Sigmoid colon (tissue), 6 donors: ENCODE measurements at regions not wholly inside any gene's neighbourhood (a gene's known extent, or its start where the extent isn't known, plus 50 kb on each side); places are given as distances from the start of the nearest gene placed in this dataset.

Source experiments
- DNase-seq: peaks from one replicate; pipeline ENCODE4 v3.0.0-alpha.2; 2019
- H3K27ac ChIP-seq, 4 donors: fragments of 200-600 bp; sonication (generic); one replicate each; pipeline ENCODE4 v1.5.1; 2016 to 2019; ENCODE audit warnings: mild to moderate bottlenecking in 1 of 4
- H3K27me3 ChIP-seq, 3 donors: fragments of 200-600 bp; sonication (generic); one replicate each; pipeline ENCODE4 v1.5.1; 2019; ENCODE audit warnings: mild to moderate bottlenecking in 1 of 3
- H3K36me3 ChIP-seq, 4 donors: fragments of 200-600 bp; sonication (generic); one replicate each; pipeline ENCODE4 v1.5.1; 2016 to 2019
- H3K4me1 ChIP-seq, 4 donors: fragments of 200-600 bp; sonication (generic); one replicate each; pipeline ENCODE4 v1.5.1; 2017 to 2019
- H3K4me3 ChIP-seq, 4 donors: fragments of 200-600 bp; sonication (generic); one replicate each; pipeline ENCODE4 v1.5.1; 2017 to 2019; ENCODE audit warnings: mild to moderate bottlenecking in 2 of 4, moderate library complexity in 1 of 4
- H3K9me3 ChIP-seq, 4 donors: fragments of 200-600 bp in 3 of 4; sonication (generic) in 3 of 4; one replicate each; pipeline versions ENCODE4 v1.5.1 to v1.6.1; 2013 to 2019
- CTCF ChIP-seq, 4 experiments: fragments of 450-650 bp in 3 of 4; fragments of 200-600 bp in 1 of 4; IDR thresholded peaks; one replicate each; pipeline ENCODE4 v1.5.1; 2016 to 2019; ENCODE audit warnings: antibody characterized with exemption in 4 of 4, mild to moderate bottlenecking in 3 of 4, moderate library complexity in 2 of 4
- EP300 ChIP-seq, 4 donors: sonication (generic); formaldehyde crosslinking; IDR thresholded peaks; one replicate each; pipeline ENCODE4 v1.6.1; 2017; ENCODE audit warnings: antibody characterized with exemption in 4 of 4
- POLR2A ChIP-seq, 2 donors: fragments of 450-650 bp; IDR thresholded peaks; one replicate each; pipeline ENCODE4 v1.6.1; 2016; ENCODE audit warnings: antibody characterized with exemption in 2 of 2, mild to moderate bottlenecking in 2 of 2, moderate library complexity in 2 of 2
- POLR2AphosphoS5 ChIP-seq, 4 donors: sonication (generic); formaldehyde crosslinking; IDR thresholded peaks; one replicate each; pipeline ENCODE4 v1.6.1; 2017; ENCODE audit warnings: antibody characterized with exemption in 4 of 4
- WGBS, 2 donors: extraction: QIAGEN DNeasy Blood & Tissue Kit; methylation state at CpG; one replicate each; pipeline ENCODE4 v1.1.7; 2013; 5-methylcytosine and 5-hydroxymethylcytosine counted together
- intact Hi-C: fragments of 100-400 bp; cut with DNase I; formaldehyde crosslinking; loops from one replicate; pipeline ENCODE4 v1.15.1; 2023
- donor health status: healthy with polysubstance abuse.
- donor health status: healthy.

- TF ChIP-seq EP300 (IDR thresholded peaks at IDR 0.05) (no peak), POLR2A (IDR thresholded peaks at IDR 0.05) (no peak), POLR2AphosphoS5 (IDR thresholded peaks at IDR 0.05) (no peak), CTCF (IDR thresholded peaks at IDR 0.05) (no peak)
- DNase-seq, result no peak
Observed at GRCh38 chr9:3773362-3774060, 247.7 kb upstream of the RFX3 start.

GRCh38 chr9:3769646-3770045, 243.8 kb upstream of the RFX3 start:
- no peaks in the 10 kb centered on the region for H3K4me1 ChIP-seq
- H3K9me3 ChIP-seq, result no peaks in the 10 kb centered on the region
- no peak for TF ChIP-seq POLR2A (IDR thresholded peaks at IDR 0.05)
- TF ChIP-seq POLR2AphosphoS5 (IDR thresholded peaks at IDR 0.05), result no peak
- no peak for TF ChIP-seq CTCF (IDR thresholded peaks at IDR 0.05)
- TF ChIP-seq EP300 (IDR thresholded peaks at IDR 0.05), result no peak
- no peaks in the 10 kb centered on the region for H3K27me3 ChIP-seq
- H3K36me3 ChIP-seq, result no peaks in the 10 kb centered on the region
- no peak for DNase-seq
- no peak overlapping the region for H3K27ac ChIP-seq
- 36 to 41% methylated on average over 4 of the region's 4 CpGs for WGBS, 2 donors
- intact Hi-C loops, result no loop called here
- H3K4me3 ChIP-seq, result no peak overlapping the region

More at GRCh38 chr9:3773362-3774060, 247.7 kb upstream of the RFX3 start:
- Histone ChIP-seq H3K9me3 (no peaks in the 10 kb centered on the region), H3K27me3 (no peaks in the 10 kb centered on the region), H3K36me3 (no peaks in the 10 kb centered on the region), H3K4me1 (no peaks in the 10 kb centered on the region), H3K4me3 (no peak overlapping the region), H3K27ac (no peak overlapping the region)
- 93% methylated on average over 6 of the region's 6 CpGs for WGBS, 2 donors
- intact Hi-C loops, result no loop called here

DNA sequence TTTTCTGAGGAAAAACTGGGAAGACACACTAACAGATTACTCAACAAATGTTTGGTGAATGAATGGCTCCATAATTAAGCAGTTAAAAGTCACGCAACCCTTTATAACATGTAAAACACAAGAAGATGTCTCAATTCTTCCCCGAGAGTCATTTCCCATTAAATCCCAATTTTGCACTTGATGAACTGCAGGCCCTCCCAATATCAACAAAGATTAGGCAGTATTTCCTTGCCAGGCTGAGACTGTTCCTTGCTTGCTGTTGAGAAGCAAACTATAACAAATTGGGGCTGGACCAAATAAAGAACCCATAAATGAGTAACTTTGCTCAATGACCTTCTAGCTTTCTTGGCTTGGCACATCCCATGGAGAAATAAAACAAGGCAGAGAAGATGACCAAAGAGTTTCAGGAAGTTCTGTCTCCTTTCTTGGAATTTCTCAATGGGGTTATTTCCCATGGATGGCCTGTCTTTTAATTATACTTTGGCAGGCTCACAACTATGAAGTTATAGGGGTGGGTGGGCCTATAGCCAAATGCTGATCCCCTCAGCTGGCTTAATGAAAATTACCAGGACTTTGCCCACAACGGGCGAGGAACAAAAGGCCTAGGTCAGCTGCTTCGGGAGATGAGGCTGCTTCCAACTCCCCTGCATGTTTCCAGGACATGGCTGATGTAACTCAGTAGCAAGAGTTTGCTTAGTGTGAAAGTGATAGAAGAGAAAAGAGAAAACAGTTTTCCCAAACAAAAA, 243.1 kb upstream of the RFX3 start:
- WGBS, 2 donors, result 76 to 82% methylated on average over 5 of the region's 5 CpGs
- no peak for DNase-seq
- Histone ChIP-seq H3K36me3 (no peaks in the 10 kb centered on the region), H3K9me3 (no peaks in the 10 kb centered on the region), H3K4me3 (no peak overlapping the region), H3K27me3 (no peaks in the 10 kb centered on the region), H3K4me1 (no peaks in the 10 kb centered on the region), H3K27ac (no peak overlapping the region)
- intact Hi-C loops, result no loop called here
- TF ChIP-seq EP300 (IDR thresholded peaks at IDR 0.05) (no peak), POLR2AphosphoS5 (IDR thresholded peaks at IDR 0.05) (peak in 2 of 4 donors; percentile 45 to 54)

- Histone ChIP-seq H3K4me1 (no peaks in the 10 kb centered on the region), H3K4me3 (no peak overlapping the region), H3K9me3 (no peaks in the 10 kb centered on the region), H3K27ac (no peak overlapping the region), H3K27me3 (no peaks in the 10 kb centered on the region), H3K36me3 (no peaks in the 10 kb centered on the region)
- 84 to 89% methylated on average over 5 of the region's 5 CpGs for WGBS, 2 donors
- no peak for TF ChIP-seq POLR2A (IDR thresholded peaks at IDR 0.05)
- no peak for TF ChIP-seq POLR2AphosphoS5 (IDR thresholded peaks at IDR 0.05)
- no peak for TF ChIP-seq EP300 (IDR thresholded peaks at IDR 0.05)
- TF ChIP-seq CTCF (IDR thresholded peaks at IDR 0.05), result no peak
- no peak for DNase-seq
- intact Hi-C loops, result no loop called here
Observed at GRCh38 chr9:3768286-3768685, 242.5 kb upstream of the RFX3 start.

DNA sequence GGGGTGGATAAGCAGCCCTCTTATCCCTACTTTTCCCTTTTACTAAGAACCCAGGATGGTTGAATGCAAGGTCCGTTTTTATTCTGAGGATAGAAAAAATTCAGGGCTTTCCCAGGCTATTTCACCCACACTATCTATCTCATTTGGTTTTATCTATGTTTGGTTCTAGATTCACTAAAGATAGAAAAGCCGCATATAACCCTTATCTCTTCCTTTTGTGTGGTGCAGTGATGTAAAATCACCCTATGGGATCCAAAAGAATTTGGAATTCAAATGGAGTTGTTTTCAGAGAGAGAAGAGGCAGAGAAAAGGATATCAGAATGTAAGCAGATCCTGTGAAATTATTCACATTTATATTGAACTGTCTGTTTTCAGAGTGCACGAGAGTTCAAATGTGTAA, 236.3 kb upstream of the RFX3 start:
- Histone ChIP-seq H3K27ac (no peak overlapping the region), H3K36me3 (no peaks in the 10 kb centered on the region), H3K4me1 (no peaks in the 10 kb centered on the region), H3K4me3 (no peak overlapping the region), H3K9me3 (no peaks in the 10 kb centered on the region), H3K27me3 (no peaks in the 10 kb centered on the region)
- 55 to 60% methylated on average over 3 of the region's 3 CpGs for WGBS, 2 donors
- TF ChIP-seq CTCF (IDR thresholded peaks at IDR 0.05) (no peak), EP300 (IDR thresholded peaks at IDR 0.05) (no peak), POLR2A (IDR thresholded peaks at IDR 0.05) (no peak), POLR2AphosphoS5 (IDR thresholded peaks at IDR 0.05) (no peak)
- intact Hi-C loops, result no loop called here
- no peak for DNase-seq
